Fibroblast of lung (primary cell): ENCODE measurements at regions not wholly inside any gene's neighbourhood (a gene's known extent, or its start where the extent isn't known, plus 50 kb on each side); places are given as distances from the start of the nearest gene placed in this dataset.

ENCODE experiments used
- EZH2 ChIP-seq: IDR thresholded peaks from 2 replicates; pipeline ENCODE4 v1.5.1; 2012; ENCODE audit warnings: low read length, control low read depth, mild to moderate bottlenecking; ENCODE audit errors: missing control alignments
- TF ChIP-seq, protein P1 (sequence below), 2 donors: IDR thresholded peaks in 1 of 2; conservative IDR thresholded peaks in 1 of 2; 1 replicate in 1 of 2; 2 replicates in 1 of 2; pipeline ENCODE4 v1.5.1; 2011 to 2012; ENCODE audit warnings: low read length in 2 of 2, control low read depth in 1 of 2, inconsistent platforms in 1 of 2, low read depth in 1 of 2, mild to moderate bottlenecking in 1 of 2

- no peak for TF ChIP-seq EZH2
- TF ChIP-seq, protein P1, sequence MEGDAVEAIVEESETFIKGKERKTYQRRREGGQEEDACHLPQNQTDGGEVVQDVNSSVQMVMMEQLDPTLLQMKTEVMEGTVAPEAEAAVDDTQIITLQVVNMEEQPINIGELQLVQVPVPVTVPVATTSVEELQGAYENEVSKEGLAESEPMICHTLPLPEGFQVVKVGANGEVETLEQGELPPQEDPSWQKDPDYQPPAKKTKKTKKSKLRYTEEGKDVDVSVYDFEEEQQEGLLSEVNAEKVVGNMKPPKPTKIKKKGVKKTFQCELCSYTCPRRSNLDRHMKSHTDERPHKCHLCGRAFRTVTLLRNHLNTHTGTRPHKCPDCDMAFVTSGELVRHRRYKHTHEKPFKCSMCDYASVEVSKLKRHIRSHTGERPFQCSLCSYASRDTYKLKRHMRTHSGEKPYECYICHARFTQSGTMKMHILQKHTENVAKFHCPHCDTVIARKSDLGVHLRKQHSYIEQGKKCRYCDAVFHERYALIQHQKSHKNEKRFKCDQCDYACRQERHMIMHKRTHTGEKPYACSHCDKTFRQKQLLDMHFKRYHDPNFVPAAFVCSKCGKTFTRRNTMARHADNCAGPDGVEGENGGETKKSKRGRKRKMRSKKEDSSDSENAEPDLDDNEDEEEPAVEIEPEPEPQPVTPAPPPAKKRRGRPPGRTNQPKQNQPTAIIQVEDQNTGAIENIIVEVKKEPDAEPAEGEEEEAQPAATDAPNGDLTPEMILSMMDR (conservative IDR thresholded peaks at IDR 0.05 in 1 of 2, IDR thresholded peaks at IDR 0.05 in 1 of 2; ENCODE audit: low read depth in 1 of 2, low read length in 2 of 2), result no peak
These were observed 50.2 kb upstream of the ATP1A1 start for GRCh38 chr1:116322752-116323405.
